ENCODE measurements at regions not wholly inside any gene's neighbourhood (a gene's known extent, or its start where the extent isn't known, plus 50 kb on each side); places are given as distances from the start of the nearest gene placed in this dataset.
"Not testable (repeated sequence)": the region's sequence is repeated elsewhere in the genome, so short reads cannot be mapped to it uniquely, and the experiment has no call there.

- FAIRE-seq, result no peak
- DNase-seq (ENCODE audit: low spot score in 2 of 2), result no peak
Measured at GRCh38 chr2:59191781-59192180, 950.7 kb upstream of the FANCL start.

DNA sequence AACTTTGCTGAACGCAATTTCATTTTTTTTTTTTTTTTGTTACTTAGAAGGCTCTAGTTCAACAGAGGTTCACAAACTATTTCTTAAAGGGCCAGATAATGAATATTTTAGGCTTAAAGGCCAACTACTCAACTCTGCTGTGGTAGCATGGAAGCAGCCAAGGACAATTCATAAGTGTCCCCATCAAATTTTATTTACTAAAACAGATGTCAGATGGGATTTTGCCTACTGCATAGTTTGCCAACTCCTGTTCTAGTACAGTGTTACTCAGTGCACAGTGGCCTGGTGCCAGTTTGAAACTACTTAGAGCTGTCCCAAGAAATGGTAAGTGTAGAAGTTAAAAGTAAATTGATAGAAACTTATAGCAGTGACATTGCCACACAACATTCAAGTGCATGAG, 949.4 kb upstream of the FANCL start:
- DNase-seq (ENCODE audit: low spot score in 2 of 2) (no peak), FAIRE-seq (no peak)

GRCh38 chr2:59184276-59185020, 943.3 kb upstream of the FANCL start:
- FAIRE-seq (no peak), DNase-seq (ENCODE audit: low spot score in 2 of 2) (no peak)

- DNase-seq (ENCODE audit: low spot score in 2 of 2) (no peak), FAIRE-seq (no peak)
Measured at GRCh38 chr2:59183070-59183469, 941.9 kb upstream of the FANCL start.

DNA sequence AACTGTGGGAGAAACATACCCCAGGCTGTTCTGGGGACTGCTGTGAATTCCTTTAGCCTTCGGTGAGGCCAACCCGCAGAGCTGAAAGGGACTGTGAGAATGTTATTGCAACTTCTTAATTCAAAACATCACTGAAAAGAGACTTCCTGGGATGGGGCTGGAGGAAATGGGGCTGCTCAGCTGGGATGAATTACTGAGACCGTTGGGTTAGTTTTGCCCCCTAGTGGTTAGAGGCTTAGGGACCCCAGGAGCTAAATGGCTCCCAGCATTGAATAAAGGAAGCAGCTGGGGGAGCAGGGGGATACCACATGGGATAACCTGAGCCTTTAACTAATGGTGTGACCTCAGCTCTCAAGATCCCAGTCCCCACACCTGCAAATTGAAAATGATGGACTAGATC, 941.1 kb upstream of the FANCL start:
- FAIRE-seq (no peak), DNase-seq (ENCODE audit: low spot score in 2 of 2) (peak in 1 of 2 donors; percentile 6)

- DNase-seq (ENCODE audit: low spot score in 2 of 2) (no peak), FAIRE-seq (no peak)
Measured at GRCh38 chr2:59181347-59181746, 940.2 kb upstream of the FANCL start.

- no peak for DNase-seq (ENCODE audit: low spot score in 2 of 2)
- FAIRE-seq, result no peak
Measured at GRCh38 chr2:59180621-59181020, 939.5 kb upstream of the FANCL start.

DNA sequence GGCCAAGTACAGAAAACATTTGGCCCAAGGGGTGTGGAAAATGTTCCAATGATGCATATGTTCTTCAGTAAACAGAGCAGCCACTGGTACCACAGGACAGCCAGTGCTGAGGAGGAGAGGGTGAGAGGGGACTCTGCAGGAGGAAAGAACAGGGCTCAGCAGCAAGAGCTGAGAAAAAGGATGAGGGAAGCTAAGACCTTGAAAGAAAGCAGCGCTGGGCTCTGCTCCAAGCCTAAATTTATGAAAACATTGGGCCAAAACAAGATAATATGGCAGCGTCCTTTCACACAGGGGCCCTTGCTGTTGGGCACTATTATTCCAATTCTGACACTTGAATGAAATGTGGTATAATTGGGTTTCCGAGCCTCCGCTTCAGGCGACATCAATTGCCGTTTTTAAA, 939.0 kb upstream of the FANCL start:
- no peak for DNase-seq (ENCODE audit: low spot score in 2 of 2)

DNA sequence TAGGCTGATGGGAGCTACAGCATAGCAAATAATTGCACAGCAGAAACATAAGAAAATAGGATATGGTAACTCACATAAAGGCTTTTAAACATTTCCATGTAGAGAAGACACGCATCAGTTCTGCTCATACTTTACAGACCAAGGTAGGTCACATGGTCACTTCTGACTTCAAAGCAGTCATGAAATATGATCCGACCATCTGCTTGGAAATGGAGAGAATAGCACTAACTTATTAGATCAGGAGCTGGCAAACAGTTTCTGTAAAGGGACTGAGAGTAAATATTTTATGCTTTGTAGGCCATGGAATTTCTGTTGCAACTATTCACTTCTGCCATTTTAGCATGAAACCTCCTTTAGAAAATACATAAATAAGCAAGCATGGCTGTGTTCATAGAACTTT, 936.6 kb upstream of the FANCL start:
- FAIRE-seq (no peak), DNase-seq (ENCODE audit: low spot score in 2 of 2) (no peak)

More for the DNA sequence above, 939.0 kb upstream of the FANCL start:
- no peak for FAIRE-seq

DNA sequence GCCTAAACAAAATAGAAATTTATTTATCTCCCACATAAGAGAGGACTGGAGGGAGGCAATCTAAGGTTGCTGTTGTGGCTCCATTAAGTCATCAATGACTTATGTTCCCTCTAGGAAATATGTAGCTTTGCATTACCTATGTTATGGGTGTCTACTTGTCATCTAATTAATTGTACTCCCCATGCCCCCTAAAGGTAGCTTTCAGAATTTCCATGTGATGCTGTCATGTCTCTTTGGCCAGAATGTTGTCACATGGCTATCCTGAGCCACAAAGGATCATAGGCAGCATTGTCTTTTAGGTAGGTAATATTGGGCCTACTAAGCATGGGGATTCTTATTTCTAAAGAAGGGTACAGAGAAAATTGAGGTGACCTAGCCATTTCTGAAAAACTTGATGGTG, 935.6 kb upstream of the FANCL start:
- DNase-seq (ENCODE audit: low spot score in 2 of 2) (no peak), FAIRE-seq (no peak)

GRCh38 chr2:59174536-59175243, 933.6 kb upstream of the FANCL start:
- no peak for DNase-seq (ENCODE audit: low spot score in 2 of 2)
- no peak for FAIRE-seq

- no peak for DNase-seq (ENCODE audit: low spot score in 2 of 2)
- no peak for FAIRE-seq
Measured at GRCh38 chr2:59173325-59173724, 932.2 kb upstream of the FANCL start.

DNA sequence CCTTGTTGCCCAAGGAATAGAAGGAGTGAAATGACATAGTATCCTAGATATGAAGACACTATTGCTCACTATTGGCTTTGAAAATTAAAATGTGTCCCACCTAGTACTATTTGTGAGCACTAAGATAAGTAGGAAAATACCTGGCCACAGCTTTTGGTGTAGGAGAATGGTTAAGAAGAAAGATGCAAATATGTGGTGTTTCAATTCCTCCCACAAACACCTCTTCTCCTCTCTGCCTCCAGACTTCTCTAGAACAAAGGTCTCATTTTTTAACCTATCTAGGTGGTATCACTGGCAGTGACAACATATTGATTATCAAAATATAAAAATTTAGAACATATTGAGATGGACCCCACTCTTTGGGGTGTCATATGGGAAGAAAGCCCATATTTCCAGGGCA, 929.9 kb upstream of the FANCL start:
- FAIRE-seq, result no peak
- DNase-seq (ENCODE audit: low spot score in 2 of 2), result no peak

- FAIRE-seq (no peak), DNase-seq (ENCODE audit: low spot score in 2 of 2) (no peak)
Measured at GRCh38 chr2:59168766-59169165, 927.6 kb upstream of the FANCL start.

GRCh38 chr2:59167514-59167913, 926.4 kb upstream of the FANCL start:
- no peak for FAIRE-seq

DNA sequence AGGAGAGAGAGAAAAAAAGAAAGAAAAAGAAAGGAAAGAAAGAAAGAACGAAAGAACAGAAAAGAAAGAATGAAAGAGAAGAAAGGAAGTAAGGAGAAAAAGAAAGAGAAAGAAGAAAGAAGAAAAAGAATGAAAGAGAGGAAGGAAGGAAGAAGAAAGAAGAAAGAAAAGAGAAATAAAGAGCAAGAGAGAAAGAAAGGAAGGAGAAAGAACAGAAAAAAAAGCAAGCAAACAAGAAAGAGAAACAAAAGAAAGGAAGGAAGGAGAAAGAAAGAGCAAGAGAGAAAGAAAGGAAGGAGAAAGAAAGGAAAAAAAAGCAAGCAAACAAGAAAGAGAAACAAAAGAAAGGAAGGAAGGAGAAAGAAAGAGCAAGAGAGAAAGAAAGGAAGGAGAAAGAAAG, 916.8 kb upstream of the FANCL start:
- not testable (repeated sequence) for DNase-seq (ENCODE audit: low spot score in 2 of 2); FAIRE-seq

More at GRCh38 chr2:59167514-59167913, 926.4 kb upstream of the FANCL start:
- no peak for DNase-seq (ENCODE audit: low spot score in 2 of 2)

DNA sequence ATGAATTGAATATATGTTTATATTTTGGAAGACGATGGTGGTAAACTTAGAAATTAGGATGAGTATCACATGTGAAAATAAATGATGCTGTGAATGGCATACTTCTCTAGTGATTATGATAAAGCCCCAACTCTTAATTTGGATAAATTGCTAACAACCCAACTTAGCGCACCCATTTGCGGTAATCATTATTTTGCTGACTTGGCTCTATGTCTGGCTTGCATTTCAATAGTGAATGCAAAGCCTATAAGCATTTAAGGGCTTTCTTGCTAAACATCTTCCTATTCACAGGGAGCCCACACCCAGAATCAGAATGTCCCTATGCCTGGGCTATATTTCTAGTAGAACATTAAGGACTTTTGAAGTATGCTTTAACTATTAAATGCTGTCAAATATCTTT, 910.7 kb upstream of the FANCL start:
- no peak for FAIRE-seq
- DNase-seq (ENCODE audit: low spot score in 2 of 2), result no peak

DNA sequence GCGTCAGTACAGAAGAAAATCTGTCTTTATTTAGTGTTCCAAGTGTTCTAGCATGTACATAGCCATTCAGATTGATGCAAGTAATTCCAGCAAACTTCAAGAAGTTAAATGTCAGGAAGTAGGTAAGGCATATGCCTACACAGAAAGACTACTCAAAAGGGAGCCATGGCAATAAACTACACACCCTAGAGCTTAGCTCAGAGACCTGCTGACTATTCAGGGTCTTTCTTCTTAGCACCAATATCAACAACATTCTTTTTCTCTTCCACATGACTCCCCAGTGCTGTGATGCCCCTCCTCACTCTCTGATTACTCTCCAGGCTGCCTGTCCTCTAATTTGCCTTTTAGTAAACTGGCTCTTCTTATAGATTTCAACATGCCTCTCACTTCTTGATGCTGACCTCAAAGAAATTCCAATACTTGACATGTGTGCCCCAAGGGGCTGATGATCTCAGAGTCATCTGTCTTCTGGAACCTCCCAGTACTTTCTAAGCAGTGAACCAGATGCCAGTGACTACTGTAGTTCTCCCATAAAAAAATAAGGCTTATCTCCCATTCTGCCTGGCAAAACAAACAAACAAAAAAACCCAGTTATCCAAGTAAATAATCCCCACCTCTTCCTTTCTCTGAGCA, 909.2 kb upstream of the FANCL start:
- FAIRE-seq (no peak), DNase-seq (ENCODE audit: low spot score in 2 of 2) (no peak)

- no peak for FAIRE-seq
- DNase-seq (ENCODE audit: low spot score in 2 of 2), result no peak
Measured at GRCh38 chr2:59149271-59149670, 908.1 kb upstream of the FANCL start.

- FAIRE-seq (no peak), DNase-seq (ENCODE audit: low spot score in 2 of 2) (no peak)
Measured at GRCh38 chr2:59112258-59112657, 871.1 kb upstream of the FANCL start.

DNA sequence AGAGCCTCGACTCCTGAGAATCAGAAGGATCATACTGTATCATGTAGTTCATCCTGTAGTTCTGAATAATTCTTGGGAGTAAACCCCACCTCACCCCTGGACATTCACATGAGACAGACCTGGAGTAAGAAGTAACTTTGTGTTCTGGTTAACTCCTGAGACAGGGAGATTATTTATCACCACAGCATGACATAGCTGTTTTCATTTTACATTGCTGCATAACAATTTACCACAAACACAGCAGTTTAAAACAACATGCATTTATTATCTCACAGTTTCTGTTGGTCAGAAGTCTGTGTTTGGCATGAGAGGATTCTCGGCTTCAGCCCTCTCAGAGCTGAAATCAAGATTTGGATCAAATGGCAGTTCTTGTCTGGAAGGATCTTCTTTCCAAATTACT, 855.8 kb upstream of the FANCL start:
- DNase-seq (ENCODE audit: low spot score in 2 of 2) (no peak), FAIRE-seq (no peak)

GRCh38 chr2:59093571-59093970, 852.4 kb upstream of the FANCL start:
- DNase-seq (ENCODE audit: low spot score in 2 of 2) (no peak), FAIRE-seq (no peak)
